ENCODE measurements at regions not wholly inside any gene's neighbourhood (a gene's known extent, or its start where the extent isn't known, plus 50 kb on each side); places are given as distances from the start of the nearest gene placed in this dataset.

- ATAC-seq (no peak), DNase-seq (no peak)
- POLR2A ChIA-PET = no interaction called here
- intact Hi-C loops (cut with micrococcal nuclease) = no loop called here
- CTCF ChIA-PET = no interaction called here
- Mint-ChIP-seq H3K36me3 (ENCODE audit: low read depth) (no peaks in the 10 kb centered on the region), H3K9me3 (no peaks in the 10 kb centered on the region), H3K27ac (no peak overlapping the region), H3K27me3 (no peaks in the 10 kb centered on the region), H3K4me3 (no peak overlapping the region), H3K4me1 (ENCODE audit: low read depth) (no peaks in the 10 kb centered on the region)
- TF ChIP-seq CTCF (IDR thresholded peaks at IDR 0.05) = no peak
These were observed 422.5 kb downstream of the ZIC3 start for GRCh38 chrX:137988470-137988869.

DNA sequence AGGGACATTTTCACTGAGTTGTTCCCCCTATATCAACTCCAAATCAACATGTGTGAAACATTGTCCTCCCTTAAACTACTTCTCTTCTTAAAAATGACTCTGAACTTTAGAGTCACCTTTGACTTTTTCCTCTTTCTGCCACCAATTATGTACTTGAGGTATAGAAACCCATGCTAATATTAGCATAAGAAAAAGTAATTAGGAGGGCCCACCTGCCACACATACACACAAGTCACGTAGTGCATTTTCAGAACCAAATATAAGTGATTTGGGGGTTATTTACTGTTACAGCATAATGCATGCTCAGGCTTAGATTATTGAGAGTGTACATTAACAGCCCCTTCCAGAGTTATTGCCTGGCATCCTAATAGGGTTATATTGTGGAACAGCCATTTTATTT is 432.7 kb downstream of the ZIC3 start:
- ATAC-seq (no peak), DNase-seq (no peak)
- intact Hi-C loops (cut with micrococcal nuclease) = no loop called here
- Mint-ChIP-seq H3K9me3 (no peaks in the 10 kb centered on the region), H3K4me3 (no peak overlapping the region), H3K4me1 (ENCODE audit: low read depth) (no peaks in the 10 kb centered on the region), H3K27me3 (no peaks in the 10 kb centered on the region), H3K36me3 (ENCODE audit: low read depth) (no peaks in the 10 kb centered on the region), H3K27ac (no peak overlapping the region)
- no peak for TF ChIP-seq CTCF (IDR thresholded peaks at IDR 0.05)
- POLR2A ChIA-PET = no interaction called here
- CTCF ChIA-PET = no interaction called here

- DNase-seq (no peak), ATAC-seq (no peak)
- TF ChIP-seq CTCF (IDR thresholded peaks at IDR 0.05) = no peak
- Mint-ChIP-seq H3K9me3 (no peaks in the 10 kb centered on the region), H3K27me3 (no peaks in the 10 kb centered on the region), H3K4me1 (ENCODE audit: low read depth) (no peaks in the 10 kb centered on the region), H3K36me3 (ENCODE audit: low read depth) (no peaks in the 10 kb centered on the region), H3K27ac (no peak overlapping the region), H3K4me3 (no peak overlapping the region)
- CTCF ChIA-PET = no interaction called here
- POLR2A ChIA-PET = no interaction called here
- intact Hi-C loops (cut with micrococcal nuclease) = no loop called here
These were observed 433.1 kb downstream of the ZIC3 start for GRCh38 chrX:137999071-137999470.

GRCh38 chrX:137999552-137999951 is 433.6 kb downstream of the ZIC3 start:
- Mint-ChIP-seq H3K4me1 (ENCODE audit: low read depth) (no peaks in the 10 kb centered on the region), H3K36me3 (ENCODE audit: low read depth) (no peaks in the 10 kb centered on the region), H3K9me3 (no peaks in the 10 kb centered on the region), H3K27ac (no peak overlapping the region), H3K4me3 (no peak overlapping the region), H3K27me3 (no peaks in the 10 kb centered on the region)
- intact Hi-C loops (cut with micrococcal nuclease) = no loop called here
- DNase-seq (no peak), ATAC-seq (no peak)
- ChIA-PET POLR2A (no interaction called here), CTCF (no interaction called here)
- no peak for TF ChIP-seq CTCF (IDR thresholded peaks at IDR 0.05)

GRCh38 chrX:138001226-138001625 is 435.3 kb downstream of the ZIC3 start:
- Mint-ChIP-seq H3K27ac (no peak overlapping the region), H3K27me3 (no peaks in the 10 kb centered on the region), H3K4me3 (no peak overlapping the region), H3K4me1 (ENCODE audit: low read depth) (no peaks in the 10 kb centered on the region), H3K9me3 (no peaks in the 10 kb centered on the region), H3K36me3 (ENCODE audit: low read depth) (no peaks in the 10 kb centered on the region)
- POLR2A ChIA-PET = no interaction called here
- CTCF ChIA-PET = no interaction called here
- no peak for ATAC-seq
- no peak for DNase-seq
- TF ChIP-seq CTCF (IDR thresholded peaks at IDR 0.05) = no peak
- intact Hi-C loops (cut with micrococcal nuclease) = no loop called here
